WTC11 (cell line): ENCODE measurements at regions not wholly inside any gene's neighbourhood (a gene's known extent, or its start where the extent isn't known, plus 50 kb on each side); places are given as distances from the start of the nearest gene placed in this dataset.

Source experiments
- CTCF ChIP-seq: fragments of 200-600 bp; IDR thresholded peaks from 2 replicates; pipeline ENCODE4 v1.8.0; 2022; ENCODE audit warnings: antibody characterized with exemption
- E2F1 ChIP-seq: sonication (generic); formaldehyde crosslinking; IDR thresholded peaks from 2 replicates; pipeline ENCODE4 v1.8.0; 2022; ENCODE audit warnings: mild to moderate bottlenecking, missing genetic modification reagents
- FOXP1 ChIP-seq: sonication (generic); formaldehyde crosslinking; IDR thresholded peaks from 2 replicates; pipeline ENCODE4 v1.8.0; 2022; ENCODE audit warnings: missing genetic modification reagents, mild to moderate bottlenecking, moderate library complexity, borderline replicate concordance
- OVOL2 ChIP-seq: fragments of 250-450 bp; sonication (Bioruptor Pico); IDR thresholded peaks from 2 replicates; pipeline ENCODE4 v1.9.0; 2021; ENCODE audit warnings: mild to moderate bottlenecking, borderline replicate concordance
- PREB ChIP-seq: sonication (generic); formaldehyde crosslinking; IDR thresholded peaks from 2 replicates; pipeline ENCODE4 v1.8.1; 2022; ENCODE audit warnings: mild to moderate bottlenecking, missing genetic modification reagents, moderate library complexity, borderline replicate concordance
- TCF7 ChIP-seq: sonication (generic); formaldehyde crosslinking; IDR thresholded peaks from 2 replicates; pipeline ENCODE4 v1.8.0; 2022; ENCODE audit warnings: mild to moderate bottlenecking, low read depth, missing genetic modification reagents, moderate library complexity
- TEAD4 ChIP-seq: sonication (generic); formaldehyde crosslinking; IDR thresholded peaks from 2 replicates; pipeline ENCODE4 v1.8.0; 2022; ENCODE audit warnings: mild to moderate bottlenecking, missing genetic modification reagents
- USF1 ChIP-seq: sonication (generic); formaldehyde crosslinking; IDR thresholded peaks from 2 replicates; pipeline ENCODE4 v1.8.0; 2022; ENCODE audit warnings: mild to moderate bottlenecking, missing genetic modification reagents
- ZBTB21 ChIP-seq: sonication (generic); formaldehyde crosslinking; IDR thresholded peaks from 2 replicates; pipeline ENCODE4 v1.8.1; 2023; ENCODE audit warnings: mild to moderate bottlenecking, missing genetic modification reagents, borderline replicate concordance
- ZNF138 ChIP-seq: sonication (generic); formaldehyde crosslinking; conservative IDR thresholded peaks from 2 replicates; pipeline ENCODE4 v1.8.1; 2022; ENCODE audit warnings: mild to moderate bottlenecking, moderate library complexity, missing genetic modification reagents
- TF ChIP-seq, protein P1 (sequence below): sonication (generic); formaldehyde crosslinking; IDR thresholded peaks from 2 replicates; pipeline ENCODE4 v1.8.1; 2022; ENCODE audit warnings: mild to moderate bottlenecking, moderate library complexity, missing genetic modification reagents
- TF ChIP-seq, protein P2 (sequence below): sonication (generic); formaldehyde crosslinking; IDR thresholded peaks from 2 replicates; pipeline ENCODE4 v1.8.1; 2022; ENCODE audit warnings: low read depth, missing genetic modification reagents, borderline replicate concordance
- TF ChIP-seq, protein P3 (sequence below): fragments of 250-450 bp; sonication (Bioruptor Pico); IDR thresholded peaks from 2 replicates; pipeline ENCODE4 v1.9.0; 2021; ENCODE audit warnings: mild to moderate bottlenecking, borderline replicate concordance
- TF ChIP-seq, protein P4 (sequence below): sonication (generic); formaldehyde crosslinking; IDR thresholded peaks from 2 replicates; pipeline ENCODE4 v1.8.0; 2022; ENCODE audit warnings: mild to moderate bottlenecking, missing genetic modification reagents

GRCh38 chr18:56516789-56517188 is 121.6 kb downstream of the TXNL1 start:
- TF ChIP-seq CTCF (no peak), TCF7 (no peak), USF1 (CRISPR knock-in tag) (no peak), OVOL2 (CRISPR knock-in tag) (no peak), ZBTB21 (CRISPR knock-in tag) (no peak), TEAD4 (CRISPR knock-in tag) (no peak), PREB (CRISPR knock-in tag) (no peak), FOXP1 (CRISPR knock-in tag) (no peak), ZNF138 (CRISPR knock-in tag) (no peak), E2F1 (no peak)
- TF ChIP-seq, protein P1, sequence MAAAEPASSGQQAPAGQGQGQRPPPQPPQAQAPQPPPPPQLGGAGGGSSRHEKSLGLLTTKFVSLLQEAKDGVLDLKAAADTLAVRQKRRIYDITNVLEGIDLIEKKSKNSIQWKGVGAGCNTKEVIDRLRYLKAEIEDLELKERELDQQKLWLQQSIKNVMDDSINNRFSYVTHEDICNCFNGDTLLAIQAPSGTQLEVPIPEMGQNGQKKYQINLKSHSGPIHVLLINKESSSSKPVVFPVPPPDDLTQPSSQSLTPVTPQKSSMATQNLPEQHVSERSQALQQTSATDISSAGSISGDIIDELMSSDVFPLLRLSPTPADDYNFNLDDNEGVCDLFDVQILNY (CRISPR knock-in tag) = no peak
- TF ChIP-seq, protein P2, sequence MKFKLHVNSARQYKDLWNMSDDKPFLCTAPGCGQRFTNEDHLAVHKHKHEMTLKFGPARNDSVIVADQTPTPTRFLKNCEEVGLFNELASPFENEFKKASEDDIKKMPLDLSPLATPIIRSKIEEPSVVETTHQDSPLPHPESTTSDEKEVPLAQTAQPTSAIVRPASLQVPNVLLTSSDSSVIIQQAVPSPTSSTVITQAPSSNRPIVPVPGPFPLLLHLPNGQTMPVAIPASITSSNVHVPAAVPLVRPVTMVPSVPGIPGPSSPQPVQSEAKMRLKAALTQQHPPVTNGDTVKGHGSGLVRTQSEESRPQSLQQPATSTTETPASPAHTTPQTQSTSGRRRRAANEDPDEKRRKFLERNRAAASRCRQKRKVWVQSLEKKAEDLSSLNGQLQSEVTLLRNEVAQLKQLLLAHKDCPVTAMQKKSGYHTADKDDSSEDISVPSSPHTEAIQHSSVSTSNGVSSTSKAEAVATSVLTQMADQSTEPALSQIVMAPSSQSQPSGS (CRISPR knock-in tag) = no peak
- TF ChIP-seq, protein P3, sequence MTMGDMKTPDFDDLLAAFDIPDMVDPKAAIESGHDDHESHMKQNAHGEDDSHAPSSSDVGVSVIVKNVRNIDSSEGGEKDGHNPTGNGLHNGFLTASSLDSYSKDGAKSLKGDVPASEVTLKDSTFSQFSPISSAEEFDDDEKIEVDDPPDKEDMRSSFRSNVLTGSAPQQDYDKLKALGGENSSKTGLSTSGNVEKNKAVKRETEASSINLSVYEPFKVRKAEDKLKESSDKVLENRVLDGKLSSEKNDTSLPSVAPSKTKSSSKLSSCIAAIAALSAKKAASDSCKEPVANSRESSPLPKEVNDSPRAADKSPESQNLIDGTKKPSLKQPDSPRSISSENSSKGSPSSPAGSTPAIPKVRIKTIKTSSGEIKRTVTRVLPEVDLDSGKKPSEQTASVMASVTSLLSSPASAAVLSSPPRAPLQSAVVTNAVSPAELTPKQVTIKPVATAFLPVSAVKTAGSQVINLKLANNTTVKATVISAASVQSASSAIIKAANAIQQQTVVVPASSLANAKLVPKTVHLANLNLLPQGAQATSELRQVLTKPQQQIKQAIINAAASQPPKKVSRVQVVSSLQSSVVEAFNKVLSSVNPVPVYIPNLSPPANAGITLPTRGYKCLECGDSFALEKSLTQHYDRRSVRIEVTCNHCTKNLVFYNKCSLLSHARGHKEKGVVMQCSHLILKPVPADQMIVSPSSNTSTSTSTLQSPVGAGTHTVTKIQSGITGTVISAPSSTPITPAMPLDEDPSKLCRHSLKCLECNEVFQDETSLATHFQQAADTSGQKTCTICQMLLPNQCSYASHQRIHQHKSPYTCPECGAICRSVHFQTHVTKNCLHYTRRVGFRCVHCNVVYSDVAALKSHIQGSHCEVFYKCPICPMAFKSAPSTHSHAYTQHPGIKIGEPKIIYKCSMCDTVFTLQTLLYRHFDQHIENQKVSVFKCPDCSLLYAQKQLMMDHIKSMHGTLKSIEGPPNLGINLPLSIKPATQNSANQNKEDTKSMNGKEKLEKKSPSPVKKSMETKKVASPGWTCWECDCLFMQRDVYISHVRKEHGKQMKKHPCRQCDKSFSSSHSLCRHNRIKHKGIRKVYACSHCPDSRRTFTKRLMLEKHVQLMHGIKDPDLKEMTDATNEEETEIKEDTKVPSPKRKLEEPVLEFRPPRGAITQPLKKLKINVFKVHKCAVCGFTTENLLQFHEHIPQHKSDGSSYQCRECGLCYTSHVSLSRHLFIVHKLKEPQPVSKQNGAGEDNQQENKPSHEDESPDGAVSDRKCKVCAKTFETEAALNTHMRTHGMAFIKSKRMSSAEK (CRISPR knock-in tag) = no peak
- TF ChIP-seq, protein P4, sequence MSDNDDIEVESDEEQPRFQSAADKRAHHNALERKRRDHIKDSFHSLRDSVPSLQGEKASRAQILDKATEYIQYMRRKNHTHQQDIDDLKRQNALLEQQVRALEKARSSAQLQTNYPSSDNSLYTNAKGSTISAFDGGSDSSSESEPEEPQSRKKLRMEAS (CRISPR knock-in tag) = no peak
